Urothelium cell line (cell line): ENCODE measurements at regions not wholly inside any gene's neighbourhood (a gene's known extent, or its start where the extent isn't known, plus 50 kb on each side); places are given as distances from the start of the nearest gene placed in this dataset.

Experiments
- DNase-seq: peaks from one replicate; pipeline ENCODE4 v3.0.0; 2011; ENCODE audit warnings: low spot score, mixed read lengths
- FAIRE-seq: peaks from 2 replicates; lab custom pipeline; 2011; peaks lifted over from hg19 to GRCh38; lab: Jason Lieb, UNC

DNA sequence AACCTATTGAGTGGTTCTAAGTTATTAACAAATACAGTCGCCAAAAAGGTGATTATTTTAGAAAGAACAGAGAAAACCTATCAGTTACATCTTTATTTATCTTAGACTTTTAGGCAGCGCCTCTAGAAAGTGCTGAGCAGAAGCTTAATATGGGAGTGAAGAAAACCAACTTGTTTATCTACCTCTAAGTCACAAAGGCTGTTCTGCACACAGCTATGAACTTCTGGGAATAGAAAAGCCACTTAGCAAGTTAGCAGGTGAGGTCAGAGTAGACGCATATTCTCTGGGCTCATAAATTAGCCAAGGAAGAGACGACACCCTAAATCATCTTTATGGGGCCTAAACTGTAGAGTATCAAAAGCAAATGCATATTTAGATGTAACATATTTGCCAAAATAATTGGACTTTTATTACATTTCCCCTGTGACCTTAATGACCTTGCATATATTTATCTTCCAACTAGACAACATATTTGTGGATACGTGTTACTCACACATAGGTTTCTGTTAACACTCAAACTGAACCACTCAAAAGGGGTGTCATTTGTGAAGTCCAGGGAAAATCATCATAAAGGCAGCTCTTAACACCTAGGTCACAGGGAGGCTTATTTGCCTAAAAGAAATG is 267.1 kb downstream of the ADGB start:
- DNase-seq, result no peak
- FAIRE-seq, result no peak

GRCh38 chr6:146866731-146867414 is 268.1 kb downstream of the ADGB start:
- FAIRE-seq (no peak), DNase-seq (no peak)

GRCh38 chr6:146868671-146869209 is 270.0 kb downstream of the ADGB start:
- no peak for FAIRE-seq
- no peak for DNase-seq

DNA sequence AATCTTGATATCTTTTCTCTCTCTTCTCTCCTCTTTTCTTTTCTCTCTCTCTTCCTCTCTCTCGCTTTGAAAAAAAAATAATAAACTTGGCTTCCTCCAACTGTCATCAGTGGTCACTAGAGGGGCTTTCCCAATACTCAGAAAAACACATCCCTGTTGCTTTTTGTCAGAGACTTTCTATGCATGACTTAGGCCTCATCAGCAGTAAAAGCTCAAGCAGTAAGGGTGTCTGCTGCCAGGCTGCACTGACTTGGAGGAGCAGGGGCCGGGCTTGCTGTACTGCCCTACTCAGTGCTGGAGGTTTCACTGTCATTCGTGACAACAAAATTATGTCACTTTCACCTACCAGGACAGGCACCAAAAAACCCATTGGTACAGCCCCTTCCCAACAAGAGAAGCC is 272.0 kb downstream of the ADGB start:
- DNase-seq (no peak), FAIRE-seq (no peak)

DNA sequence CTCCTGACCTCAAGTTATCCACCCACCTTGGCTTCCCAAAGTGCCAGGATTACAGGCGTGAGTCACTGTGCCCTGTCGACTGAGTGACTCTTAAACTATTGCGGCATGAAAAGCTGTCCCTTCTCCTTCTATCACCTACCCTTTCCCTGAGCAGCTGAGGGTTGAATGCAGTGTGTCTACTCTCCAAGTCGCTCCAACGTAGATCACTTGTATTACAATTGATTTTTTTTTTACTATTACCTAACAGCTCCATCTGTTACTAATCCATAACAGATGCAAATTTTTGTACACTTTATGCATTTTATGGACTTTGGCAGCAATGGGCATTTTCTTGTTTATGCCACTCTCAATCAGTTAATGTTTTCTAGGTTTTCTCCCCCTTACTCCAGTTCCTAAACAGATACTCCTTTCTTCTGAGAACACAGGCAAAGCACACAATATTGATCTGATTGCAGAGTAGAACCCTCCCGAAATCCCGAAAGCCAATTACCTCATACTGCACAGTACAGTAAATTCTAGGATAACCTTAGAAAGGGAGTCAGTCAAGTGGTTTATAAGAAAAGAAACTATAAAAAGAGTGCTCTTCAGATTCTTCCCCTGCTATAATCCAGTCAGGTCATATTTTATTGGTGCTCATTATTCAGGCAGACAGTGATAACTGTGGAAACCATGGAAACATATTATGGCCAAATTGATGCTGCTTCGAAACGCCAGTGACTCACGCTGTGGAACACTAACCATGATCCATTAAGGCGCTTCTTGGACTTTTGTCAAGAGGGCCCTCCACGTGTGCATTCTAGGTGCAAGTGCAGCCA is 273.0 kb downstream of the ADGB start:
- FAIRE-seq (no peak), DNase-seq (no peak)

DNA sequence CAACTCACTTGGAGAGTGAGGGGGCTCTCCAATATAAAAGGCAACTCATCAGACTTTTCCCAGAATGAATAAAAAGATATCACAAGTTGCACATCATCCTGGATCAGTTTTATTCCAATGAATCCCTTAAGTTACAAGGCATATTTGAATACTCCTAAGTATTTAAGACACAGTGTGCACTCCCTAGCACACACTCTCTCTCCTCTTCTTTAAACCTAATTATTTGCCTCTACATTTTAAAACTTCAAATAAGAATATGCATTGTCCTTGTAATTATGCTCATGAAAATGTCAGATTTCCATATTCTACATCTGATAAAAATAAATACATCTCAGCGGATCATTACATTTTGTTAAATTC is 273.6 kb downstream of the ADGB start:
- FAIRE-seq, result no peak
- no peak for DNase-seq

DNA sequence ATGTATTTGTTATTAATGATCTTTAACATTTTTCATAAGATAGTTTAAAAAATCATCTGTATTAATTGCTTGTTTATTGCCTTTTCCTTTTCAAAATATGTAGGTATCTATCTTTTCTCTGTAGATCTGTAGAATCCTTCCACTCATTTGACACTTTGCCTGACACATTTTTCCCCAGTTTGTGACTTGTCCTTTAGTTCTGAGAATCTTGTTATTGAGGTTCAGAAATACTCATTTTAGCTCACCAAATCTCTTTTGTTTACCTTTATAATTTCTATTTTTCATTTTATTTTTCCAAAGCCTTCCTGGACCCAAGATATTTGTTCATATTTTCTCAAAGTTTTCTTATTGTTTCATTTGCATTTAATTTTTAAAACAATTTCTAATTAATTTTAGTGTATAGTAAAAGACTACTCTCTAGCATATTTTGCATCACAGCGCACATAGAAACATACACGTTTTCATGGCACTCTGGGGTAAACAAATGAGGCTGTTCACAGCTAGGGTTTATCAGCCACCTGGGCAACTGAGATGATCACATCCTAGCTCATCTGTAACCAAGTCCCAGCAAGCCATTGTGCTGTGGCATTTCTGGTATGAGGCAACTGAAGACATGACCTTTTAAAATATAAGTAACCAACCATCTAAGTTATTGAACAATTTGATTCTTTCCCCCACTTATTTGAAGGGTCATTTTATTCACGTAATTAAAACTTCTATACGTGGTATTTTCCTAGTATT is 275.7 kb downstream of the ADGB start:
- FAIRE-seq, result no peak
- no peak for DNase-seq

GRCh38 chr6:146875927-146876270 is 277.1 kb downstream of the ADGB start:
- DNase-seq (no peak), FAIRE-seq (no peak)

DNA sequence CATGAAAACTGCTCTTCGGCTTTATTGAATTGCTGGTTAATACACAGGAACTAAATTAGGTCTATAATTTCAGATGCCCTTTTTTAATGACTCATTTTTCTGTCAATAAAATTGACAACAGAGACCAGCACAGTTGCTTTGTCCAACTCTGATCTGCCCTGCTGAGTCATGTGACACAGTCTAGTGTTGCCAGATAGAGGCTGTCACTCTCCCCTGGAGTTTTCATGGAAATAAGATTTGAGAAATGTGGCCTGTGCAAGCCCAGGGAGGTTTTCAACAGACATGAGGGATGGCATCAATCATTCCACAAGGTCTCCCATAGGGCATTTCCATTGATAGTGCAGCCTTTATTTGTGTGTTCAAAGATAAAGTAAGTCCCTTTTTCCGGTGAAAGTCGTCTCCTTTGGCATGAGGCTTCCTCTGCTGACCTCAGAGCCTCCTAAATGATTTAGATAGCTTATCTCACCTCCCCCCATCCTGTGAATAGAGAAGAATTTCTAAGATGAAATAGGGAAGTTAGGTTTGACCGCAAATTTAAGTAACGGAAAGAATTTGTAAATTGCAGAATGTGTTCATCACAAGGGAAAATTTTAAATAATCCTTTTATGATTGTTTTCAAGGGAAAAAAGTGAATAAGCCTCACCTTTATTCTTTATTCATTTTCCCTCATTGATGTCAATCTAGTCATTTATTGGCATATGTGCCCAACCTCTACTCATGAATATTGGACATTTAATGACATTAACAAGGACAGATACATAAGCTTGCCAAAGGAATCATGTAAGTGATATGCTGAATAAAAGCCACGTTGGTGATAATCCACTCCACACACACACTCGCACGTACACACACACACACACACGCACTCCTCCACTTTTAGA is 277.7 kb downstream of the ADGB start:
- DNase-seq (no peak), FAIRE-seq (no peak)

DNA sequence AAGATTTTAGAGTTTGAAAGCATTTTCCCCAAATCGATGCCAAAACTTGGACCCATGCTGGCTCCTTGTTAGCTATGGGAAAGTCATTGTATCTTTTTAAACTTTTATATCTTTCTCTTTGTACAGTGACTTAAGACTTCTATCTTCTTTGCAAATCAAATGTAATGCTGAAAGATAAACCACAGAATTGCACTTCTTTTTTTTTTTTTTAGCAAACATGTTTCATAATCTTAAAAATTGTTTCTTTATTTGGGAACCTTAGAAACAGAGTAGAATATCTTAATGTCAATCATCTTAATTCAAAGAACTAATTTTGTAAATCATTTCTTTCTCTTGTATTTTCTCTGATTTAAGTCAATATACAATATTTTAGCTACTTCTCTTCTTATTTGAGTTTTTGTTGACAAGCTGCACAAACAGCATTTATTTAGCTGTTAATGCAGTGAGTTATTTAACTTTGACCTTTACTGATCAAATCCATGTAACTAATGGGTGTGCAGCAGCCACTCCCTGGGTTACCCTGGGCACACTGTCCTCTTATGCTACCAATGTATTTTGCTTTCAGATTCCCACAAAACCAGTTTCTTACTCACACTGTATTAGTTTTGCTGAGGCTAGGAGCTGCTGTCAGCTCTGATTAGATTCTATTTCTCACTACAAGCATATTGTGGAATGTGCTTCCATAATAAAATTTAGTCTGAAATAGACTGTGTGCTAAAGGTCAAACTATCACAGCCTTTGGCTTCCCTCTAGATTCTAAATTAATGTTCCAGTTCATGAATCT is 279.6 kb downstream of the ADGB start:
- DNase-seq (no peak), FAIRE-seq (no peak)

- FAIRE-seq (no peak), DNase-seq (no peak)
These were observed 280.2 kb downstream of the ADGB start for GRCh38 chr6:146878952-146879340.

DNA sequence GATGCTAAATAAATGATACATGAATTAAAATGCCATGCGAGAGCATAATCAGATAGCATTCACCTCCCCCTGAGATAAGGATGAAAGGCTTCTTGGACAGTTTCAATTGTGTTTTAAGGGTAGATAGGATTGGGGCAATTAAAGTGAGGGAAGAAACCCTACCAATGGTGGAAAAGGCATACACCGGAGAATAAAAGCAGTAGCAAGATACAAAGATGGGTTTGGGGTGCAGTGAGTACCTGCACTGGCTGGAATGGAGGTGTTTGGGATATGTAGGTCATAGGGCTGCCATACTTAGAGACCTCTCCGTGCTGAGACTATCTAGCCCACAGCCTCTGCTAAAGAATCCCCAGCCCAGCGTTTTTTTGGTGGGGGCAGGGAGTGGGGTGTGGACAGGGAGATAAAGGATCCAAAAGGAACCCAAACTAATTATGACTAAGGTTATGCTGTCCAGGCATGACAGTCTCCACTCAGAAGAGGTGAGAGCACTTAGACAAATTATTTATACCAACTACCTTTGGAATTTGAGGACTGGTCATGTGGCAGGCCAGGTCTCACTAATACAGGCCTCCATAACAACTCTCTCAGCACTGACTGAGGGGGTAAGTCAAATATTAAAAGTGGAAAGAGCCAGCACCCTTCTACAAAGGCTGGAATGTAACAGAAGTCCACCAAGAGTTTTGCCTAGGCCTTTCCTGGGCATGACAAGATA is 280.8 kb downstream of the ADGB start:
- no peak for FAIRE-seq
- DNase-seq, result no peak

- FAIRE-seq (no peak), DNase-seq (no peak)
These were observed 282.7 kb downstream of the ADGB start for GRCh38 chr6:146881228-146882181.

DNA sequence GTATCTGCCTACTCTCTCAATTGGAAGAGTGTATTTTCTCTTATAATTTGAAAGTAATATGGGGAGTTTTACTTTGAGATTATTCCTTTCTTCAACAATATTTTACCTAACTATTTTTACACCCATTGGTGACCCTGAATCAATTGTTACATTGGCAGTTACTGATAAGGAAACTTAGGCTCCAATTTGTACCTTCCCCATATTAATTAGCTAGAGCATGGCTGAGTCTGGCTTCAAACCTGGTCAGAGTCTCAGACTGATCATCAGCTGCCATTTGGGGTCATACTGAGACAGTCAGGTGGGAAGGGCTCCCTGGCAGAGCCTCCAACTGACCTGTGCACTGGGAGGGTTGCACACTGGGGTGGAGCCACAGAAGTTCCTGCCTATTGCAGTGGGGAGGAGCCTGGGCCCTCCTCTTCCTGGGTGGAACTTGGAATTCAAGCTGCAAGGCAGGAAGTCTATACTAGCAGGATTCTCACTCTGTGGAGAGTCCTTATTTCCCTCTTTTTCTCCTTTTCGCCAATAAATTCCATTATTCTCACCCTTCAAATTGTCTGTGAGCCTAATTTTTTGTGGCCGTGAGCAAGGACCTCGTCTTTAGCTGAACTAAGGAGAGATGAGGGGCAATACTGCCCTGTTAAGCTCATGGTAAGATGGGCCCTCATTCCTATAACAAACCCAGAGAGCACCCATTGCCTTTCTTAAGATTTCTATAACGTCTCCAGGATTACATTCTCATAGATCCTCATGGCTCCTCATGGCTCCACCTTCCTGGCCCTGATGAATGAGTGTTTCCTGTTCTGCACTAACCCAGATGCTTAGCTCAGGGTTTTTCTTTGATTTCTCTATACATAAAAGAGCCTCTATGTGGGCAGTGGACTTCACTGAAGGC is 285.1 kb downstream of the ADGB start:
- DNase-seq (no peak), FAIRE-seq (no peak)

DNA sequence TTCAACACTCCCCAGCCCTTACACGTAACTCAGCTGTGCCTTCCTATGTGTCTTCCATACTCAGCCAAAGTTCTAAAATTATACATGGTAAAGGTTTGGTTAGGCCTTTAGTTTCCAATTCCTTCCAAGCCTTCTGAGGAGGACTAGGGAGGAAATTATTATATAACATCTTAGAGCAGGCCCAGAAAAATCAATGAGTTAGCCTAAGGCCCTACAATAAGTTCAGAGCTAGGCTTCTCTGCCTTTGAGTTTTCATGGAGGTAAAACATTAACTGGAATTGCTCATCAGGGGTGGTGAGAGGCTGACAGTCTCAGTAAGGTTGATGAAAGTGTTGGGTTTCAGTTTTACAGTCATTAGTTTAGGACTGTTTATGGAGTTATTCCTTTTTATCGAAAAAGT is 286.0 kb downstream of the ADGB start:
- FAIRE-seq, result no peak

GRCh38 chr6:146885708-146886457 is 287.1 kb downstream of the ADGB start:
- DNase-seq, result no peak
- FAIRE-seq, result no peak

More for the DNA sequence above, 286.0 kb downstream of the ADGB start:
- no peak for DNase-seq
